Caki2 (cell line): ENCODE measurements at regions not wholly inside any gene's neighbourhood (a gene's known extent, or its start where the extent isn't known, plus 50 kb on each side); places are given as distances from the start of the nearest gene placed in this dataset.

ENCODE experiments used
- DNase-seq: peaks from one replicate; pipeline ENCODE4 v3.0.0-alpha.2; 2015; ENCODE audit warnings: low read depth
- in situ Hi-C: cut with HindIII; loops from 2 replicates; pipeline ENCODE4 v1.10.0; 2016; ENCODE audit warnings: low sequenced_read_pairs, low pct_unique_long_range_greater_than_20kb, mixed read lengths

- no peak for DNase-seq
- in situ Hi-C loops = no loop called here
Measured at GRCh38 chr9:13608451-13608850, 329.0 kb upstream of the MPDZ start.

GRCh38 chr9:13607481-13608441, 328.3 kb upstream of the MPDZ start:
- in situ Hi-C loops = no loop called here
- no peak for DNase-seq

GRCh38 chr9:13606586-13606985, 327.1 kb upstream of the MPDZ start:
- in situ Hi-C loops = no loop called here
- no peak for DNase-seq

GRCh38 chr9:13603921-13604320, 324.4 kb upstream of the MPDZ start:
- in situ Hi-C loops = no loop called here
- DNase-seq = no peak

- DNase-seq = no peak
- in situ Hi-C loops = no loop called here
Measured at GRCh38 chr9:13598738-13599137, 319.2 kb upstream of the MPDZ start.

- no peak for DNase-seq
- in situ Hi-C loops = no loop called here
Measured at GRCh38 chr9:13597427-13597826, 317.9 kb upstream of the MPDZ start.

GRCh38 chr9:13597004-13597403, 317.5 kb upstream of the MPDZ start:
- DNase-seq = no peak
- in situ Hi-C loops = no loop called here

GRCh38 chr9:13596383-13596970, 317.0 kb upstream of the MPDZ start:
- in situ Hi-C loops = no loop called here
- no peak for DNase-seq

GRCh38 chr9:13590996-13591395, 311.5 kb upstream of the MPDZ start:
- no peak for DNase-seq
- in situ Hi-C loops = no loop called here

GRCh38 chr9:13589034-13589737, 309.7 kb upstream of the MPDZ start:
- DNase-seq = no peak
- in situ Hi-C loops = no loop called here

- peak; percentile 52 for DNase-seq
- in situ Hi-C loops = no loop called here
Measured at GRCh38 chr9:13588151-13589033, 308.9 kb upstream of the MPDZ start.

GRCh38 chr9:13587571-13587970, 308.1 kb upstream of the MPDZ start:
- in situ Hi-C loops = no loop called here
- no peak for DNase-seq

GRCh38 chr9:13586587-13587374, 307.3 kb upstream of the MPDZ start:
- no peak for DNase-seq
- in situ Hi-C loops = no loop called here

- in situ Hi-C loops = no loop called here
Measured at GRCh38 chr9:13580760-13581159, 301.3 kb upstream of the MPDZ start.

GRCh38 chr9:13580131-13580530, 300.6 kb upstream of the MPDZ start:
- no peak for DNase-seq
- in situ Hi-C loops = no loop called here

More at GRCh38 chr9:13580760-13581159, 301.3 kb upstream of the MPDZ start:
- no peak for DNase-seq

- DNase-seq = no peak
- in situ Hi-C loops = no loop called here
Measured at GRCh38 chr9:13576101-13576500, 296.6 kb upstream of the MPDZ start.

GRCh38 chr9:13575558-13575957, 296.1 kb upstream of the MPDZ start:
- DNase-seq = no peak
- in situ Hi-C loops = no loop called here
